ENCODE measurements at regions not wholly inside any gene's neighbourhood (a gene's known extent, or its start where the extent isn't known, plus 50 kb on each side); places are given as distances from the start of the nearest gene placed in this dataset.

GRCh38 chr21:17386498-17386897 lies 126.3 kb upstream of the CXADR start:
- DNase-seq (no peak), ATAC-seq (ENCODE audit: insufficient read depth, low FRiP score) (no peak)
- TF ChIP-seq CTCF (IDR thresholded peaks at IDR 0.05; ENCODE audit: control extremely low read depth, extremely low read depth) = no peak
- Histone ChIP-seq H3K27ac (ENCODE audit: low read depth in 1 of 2, low read length in 1 of 2) (no peak overlapping the region), H3K9ac (ENCODE audit: insufficient read depth in 1 of 2, low read length in 2 of 2) (no peak overlapping the region), H3K27me3 (ENCODE audit: control insufficient read depth in 3 of 3, insufficient read depth in 3 of 3, low read length in 2 of 3) (no peaks in the 10 kb centered on the region), H3K4me1 (ENCODE audit: control insufficient read depth in 5 of 5, insufficient read depth in 5 of 5, low read length in 5 of 5) (no peaks in the 10 kb centered on the region), H3K36me3 (ENCODE audit: control insufficient read depth in 4 of 4, insufficient read depth in 4 of 4, low read length in 4 of 4) (no peaks in the 10 kb centered on the region), H3K4me3 (no peak overlapping the region), H3K9me3 (ENCODE audit: control insufficient read depth in 4 of 4, insufficient read depth in 3 of 4, low read length in 3 of 4) (no peaks in the 10 kb centered on the region)
- WGBS, 2 donors = 31 to 32% methylated on average over 2 of the region's 2 CpGs

DNA sequence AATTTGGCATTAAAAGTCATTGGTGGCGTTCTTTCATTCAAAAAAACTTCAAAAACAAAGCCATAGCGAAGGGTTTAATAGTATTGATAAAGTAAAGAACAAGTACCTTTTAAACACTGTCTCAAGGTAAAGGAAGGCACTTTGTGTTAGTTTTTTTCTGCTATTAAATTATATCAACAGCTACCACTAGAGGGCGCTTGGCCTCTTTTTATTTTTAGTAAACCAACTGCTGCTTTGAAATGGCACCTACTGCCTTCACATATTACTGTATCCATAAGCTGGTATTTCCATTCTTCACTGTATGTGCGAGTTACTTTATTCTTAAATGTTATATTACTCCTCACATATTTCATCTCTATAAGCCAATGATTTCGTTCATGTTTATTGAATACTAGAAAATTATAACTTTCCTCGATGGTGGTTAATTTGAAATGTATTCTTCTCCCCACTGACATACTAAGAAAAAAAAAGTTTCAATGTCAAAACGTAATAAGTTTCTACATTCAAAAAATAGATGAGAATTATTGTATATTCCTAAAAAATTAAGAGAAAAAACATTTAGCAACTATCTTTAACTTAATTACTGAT lies 125.7 kb upstream of the CXADR start:
- Histone ChIP-seq H3K27me3 (ENCODE audit: control insufficient read depth in 3 of 3, insufficient read depth in 3 of 3, low read length in 2 of 3) (no peaks in the 10 kb centered on the region), H3K9me3 (ENCODE audit: control insufficient read depth in 4 of 4, insufficient read depth in 3 of 4, low read length in 3 of 4) (no peaks in the 10 kb centered on the region), H3K4me1 (ENCODE audit: control insufficient read depth in 5 of 5, insufficient read depth in 5 of 5, low read length in 5 of 5) (no peaks in the 10 kb centered on the region), H3K36me3 (ENCODE audit: control insufficient read depth in 4 of 4, insufficient read depth in 4 of 4, low read length in 4 of 4) (no peaks in the 10 kb centered on the region), H3K9ac (ENCODE audit: insufficient read depth in 1 of 2, low read length in 2 of 2) (no peak overlapping the region), H3K27ac (ENCODE audit: low read depth in 1 of 2, low read length in 1 of 2) (no peak overlapping the region), H3K4me3 (no peak overlapping the region)
- peak; percentile 69 for TF ChIP-seq CTCF (IDR thresholded peaks at IDR 0.05; ENCODE audit: control extremely low read depth, extremely low read depth)
- peak; percentile 17 to 82 (median 81) for DNase-seq
- no peak for ATAC-seq (ENCODE audit: insufficient read depth, low FRiP score)
- WGBS, 2 donors = 22% methylated on average over 7 of the region's 7 CpGs

DNA sequence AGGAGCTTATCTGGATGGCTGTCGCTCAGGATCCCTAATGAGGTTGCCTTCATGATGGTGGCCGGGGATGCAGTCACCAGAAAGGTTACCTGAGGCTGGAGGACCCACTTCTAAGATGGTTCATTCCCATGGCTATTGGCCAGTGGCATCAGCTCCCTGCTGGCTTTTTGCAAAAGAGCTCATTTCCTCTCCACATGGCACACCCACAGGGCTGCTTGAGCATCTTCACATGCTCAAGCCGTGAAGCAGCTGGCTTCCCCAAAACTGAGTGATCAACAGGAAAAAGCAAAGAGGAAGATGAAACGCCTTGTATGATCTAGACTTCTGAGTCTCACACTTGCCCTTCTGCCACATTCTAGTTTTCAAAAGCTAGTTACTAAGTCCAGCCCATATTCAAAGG lies 124.6 kb upstream of the CXADR start:
- 59 to 65% methylated on average over 4 of the region's 4 CpGs for WGBS, 2 donors
- no peak overlapping the region for H3K9ac ChIP-seq (ENCODE audit: insufficient read depth in 1 of 2, low read length in 2 of 2)
- no peaks in the 10 kb centered on the region for H3K27me3 ChIP-seq (ENCODE audit: control insufficient read depth in 3 of 3, insufficient read depth in 3 of 3, low read length in 2 of 3)
- H3K4me3 ChIP-seq = no peak overlapping the region
- ATAC-seq (ENCODE audit: insufficient read depth, low FRiP score) (no peak), DNase-seq (no peak)
- TF ChIP-seq CTCF (IDR thresholded peaks at IDR 0.05; ENCODE audit: control extremely low read depth, extremely low read depth) = no peak
- no peak overlapping the region for H3K27ac ChIP-seq (ENCODE audit: low read depth in 1 of 2, low read length in 1 of 2)
- no peaks in the 10 kb centered on the region for H3K36me3 ChIP-seq (ENCODE audit: control insufficient read depth in 4 of 4, insufficient read depth in 4 of 4, low read length in 4 of 4)
- H3K4me1 ChIP-seq (ENCODE audit: control insufficient read depth in 5 of 5, insufficient read depth in 5 of 5, low read length in 5 of 5) = no peaks in the 10 kb centered on the region
- no peaks in the 10 kb centered on the region for H3K9me3 ChIP-seq (ENCODE audit: control insufficient read depth in 4 of 4, insufficient read depth in 3 of 4, low read length in 3 of 4)

- DNase-seq = no peak
- ATAC-seq (ENCODE audit: insufficient read depth, low FRiP score) = no peak
- no peak overlapping the region for H3K9ac ChIP-seq (ENCODE audit: insufficient read depth in 1 of 2, low read length in 2 of 2)
- no peak for TF ChIP-seq CTCF (IDR thresholded peaks at IDR 0.05; ENCODE audit: control extremely low read depth, extremely low read depth)
- no peaks in the 10 kb centered on the region for H3K4me1 ChIP-seq (ENCODE audit: control insufficient read depth in 5 of 5, insufficient read depth in 5 of 5, low read length in 5 of 5)
- no peak overlapping the region for H3K4me3 ChIP-seq
- WGBS, 2 donors = 58 to 59% methylated on average over 1 of the region's 1 CpG
- H3K27ac ChIP-seq (ENCODE audit: low read depth in 1 of 2, low read length in 1 of 2) = no peak overlapping the region
- H3K27me3 ChIP-seq (ENCODE audit: control insufficient read depth in 3 of 3, insufficient read depth in 3 of 3, low read length in 2 of 3) = no peaks in the 10 kb centered on the region
- no peaks in the 10 kb centered on the region for H3K9me3 ChIP-seq (ENCODE audit: control insufficient read depth in 4 of 4, insufficient read depth in 3 of 4, low read length in 3 of 4)
- H3K36me3 ChIP-seq (ENCODE audit: control insufficient read depth in 4 of 4, insufficient read depth in 4 of 4, low read length in 4 of 4) = no peaks in the 10 kb centered on the region
Measured at GRCh38 chr21:17389311-17389710, 123.5 kb upstream of the CXADR start.

All from lung (tissue), 11 donors.